HG03103 (cell line): ENCODE measurements at regions not wholly inside any gene's neighbourhood (a gene's known extent, or its start where the extent isn't known, plus 50 kb on each side); places are given as distances from the start of the nearest gene placed in this dataset.

Experiments
- ATAC-seq: cut with Tn5 transposase; IDR thresholded peaks from one replicate; pipeline ENCODE4 v1.9.1; 2021; ENCODE audit warnings: low read depth; ENCODE audit not compliant: unreplicated experiment

- no peak for ATAC-seq
Measured at GRCh38 chr18:78779996-78780718, 199.5 kb upstream of the SALL3 start.

- ATAC-seq: no peak
Measured at GRCh38 chr18:78780719-78781600, 198.7 kb upstream of the SALL3 start.

- ATAC-seq: no peak
Measured at GRCh38 chr18:78781601-78781960, 198.0 kb upstream of the SALL3 start.

GRCh38 chr18:78782951-78783563 lies 196.6 kb upstream of the SALL3 start:
- no peak for ATAC-seq

GRCh38 chr18:78783564-78783960 lies 196.1 kb upstream of the SALL3 start:
- no peak for ATAC-seq

GRCh38 chr18:78784861-78785260 lies 194.8 kb upstream of the SALL3 start:
- ATAC-seq: no peak

GRCh38 chr18:78785706-78786105 lies 193.9 kb upstream of the SALL3 start:
- no peak for ATAC-seq

- no peak for ATAC-seq
Measured at GRCh38 chr18:78786776-78787175, 192.8 kb upstream of the SALL3 start.

GRCh38 chr18:78787751-78788150 lies 191.9 kb upstream of the SALL3 start:
- ATAC-seq: no peak

GRCh38 chr18:78788161-78788560 lies 191.5 kb upstream of the SALL3 start:
- no peak for ATAC-seq

- no peak for ATAC-seq
Measured at GRCh38 chr18:78789850-78790249, 189.8 kb upstream of the SALL3 start.

- ATAC-seq: no peak
Measured at GRCh38 chr18:78790511-78790910, 189.1 kb upstream of the SALL3 start.

GRCh38 chr18:78790960-78791359 lies 188.7 kb upstream of the SALL3 start:
- ATAC-seq: no peak

- ATAC-seq: no peak
Measured at GRCh38 chr18:78792094-78792493, 187.5 kb upstream of the SALL3 start.

- no peak for ATAC-seq
Measured at GRCh38 chr18:78792736-78793135, 186.9 kb upstream of the SALL3 start.

- ATAC-seq: no peak
Measured at GRCh38 chr18:78793313-78794070, 186.1 kb upstream of the SALL3 start.

GRCh38 chr18:78794071-78794430 lies 185.6 kb upstream of the SALL3 start:
- no peak for ATAC-seq

- ATAC-seq: no peak
Measured at GRCh38 chr18:78796693-78797455, 182.7 kb upstream of the SALL3 start.

- ATAC-seq: no peak
Measured at GRCh38 chr18:78797499-78797898, 182.1 kb upstream of the SALL3 start.
